ENCODE measurements at regions not wholly inside any gene's neighbourhood (a gene's known extent, or its start where the extent isn't known, plus 50 kb on each side); places are given as distances from the start of the nearest gene placed in this dataset.

DNA sequence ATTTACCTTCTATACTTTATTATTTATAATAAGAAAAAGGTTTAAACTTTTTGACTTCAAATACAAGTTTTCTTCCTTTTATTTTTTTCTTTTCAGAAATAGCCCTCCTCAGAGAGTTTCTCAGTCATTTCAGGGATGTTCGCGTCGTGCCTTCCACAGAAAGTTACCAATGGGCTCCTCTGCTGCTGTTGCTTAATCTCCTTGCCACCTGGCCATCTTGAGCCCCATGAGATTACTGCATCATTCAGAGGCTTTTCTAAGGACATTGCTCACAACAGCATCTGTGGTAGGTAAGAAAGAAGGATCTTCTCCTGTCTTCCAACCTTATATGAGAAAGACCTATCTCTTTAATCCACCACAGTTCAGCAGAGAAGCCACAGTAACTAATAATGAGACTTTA lies 1361.9 kb upstream of the ADGRL3 start:
- Histone ChIP-seq H3F3A (replicated peaks; ENCODE audit: low read depth) (no peaks in the 10 kb centered on the region), H3K4me1 (ENCODE audit: insufficient read depth) (no peaks in the 10 kb centered on the region), H3K36me3 (ENCODE audit: insufficient read depth) (no peaks in the 10 kb centered on the region), H3K79me2 (replicated peaks; ENCODE audit: insufficient read depth) (no peaks in the 10 kb centered on the region), H4K20me1 (replicated peaks; ENCODE audit: insufficient read depth) (no peaks in the 10 kb centered on the region), H3K27me3 (ENCODE audit: insufficient read depth) (no peaks in the 10 kb centered on the region), H3K9me2 (ENCODE audit: insufficient read depth) (no peaks in the 10 kb centered on the region), H3K4me3 (no peak overlapping the region), H3K27ac (ENCODE audit: low read depth) (no peak overlapping the region), H2AFZ (no peak overlapping the region), H3K4me2 (no peak overlapping the region)
- no peak for TF ChIP-seq ZNF114 (CRISPR knock-in tag; IDR thresholded peaks at IDR 0.05)
- TF ChIP-seq POLR2AphosphoS5 (IDR thresholded peaks at IDR 0.05; ENCODE audit: low read depth): no peak
- TF ChIP-seq, protein P1, sequence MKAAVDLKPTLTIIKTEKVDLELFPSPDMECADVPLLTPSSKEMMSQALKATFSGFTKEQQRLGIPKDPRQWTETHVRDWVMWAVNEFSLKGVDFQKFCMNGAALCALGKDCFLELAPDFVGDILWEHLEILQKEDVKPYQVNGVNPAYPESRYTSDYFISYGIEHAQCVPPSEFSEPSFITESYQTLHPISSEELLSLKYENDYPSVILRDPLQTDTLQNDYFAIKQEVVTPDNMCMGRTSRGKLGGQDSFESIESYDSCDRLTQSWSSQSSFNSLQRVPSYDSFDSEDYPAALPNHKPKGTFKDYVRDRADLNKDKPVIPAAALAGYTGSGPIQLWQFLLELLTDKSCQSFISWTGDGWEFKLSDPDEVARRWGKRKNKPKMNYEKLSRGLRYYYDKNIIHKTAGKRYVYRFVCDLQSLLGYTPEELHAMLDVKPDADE (IDR thresholded peaks at IDR 0.05): no peak
- TF ChIP-seq EZH2 (IDR thresholded peaks at IDR 0.05; ENCODE audit: low read depth, unreplicated experiment): no peak
- TF ChIP-seq STAT1 (IDR thresholded peaks at IDR 0.05; ENCODE audit: unreplicated experiment): no peak
- TF ChIP-seq JUNB (IDR thresholded peaks at IDR 0.05; ENCODE audit: unreplicated experiment): no peak
- no peak for TF ChIP-seq NANOG (IDR thresholded peaks at IDR 0.05; ENCODE audit: borderline replicate concordance)
- TF ChIP-seq EZH2phosphoT487 (IDR thresholded peaks at IDR 0.05; ENCODE audit: unreplicated experiment): no peak
- no peak for TF ChIP-seq CTCF (conservative IDR thresholded peaks at IDR 0.05; ENCODE audit: low read depth in 2 of 2)
- no peak for TF ChIP-seq ZNF331 (CRISPR knock-in tag; IDR thresholded peaks at IDR 0.05; ENCODE audit: low read depth)
- TF ChIP-seq, protein P2, sequence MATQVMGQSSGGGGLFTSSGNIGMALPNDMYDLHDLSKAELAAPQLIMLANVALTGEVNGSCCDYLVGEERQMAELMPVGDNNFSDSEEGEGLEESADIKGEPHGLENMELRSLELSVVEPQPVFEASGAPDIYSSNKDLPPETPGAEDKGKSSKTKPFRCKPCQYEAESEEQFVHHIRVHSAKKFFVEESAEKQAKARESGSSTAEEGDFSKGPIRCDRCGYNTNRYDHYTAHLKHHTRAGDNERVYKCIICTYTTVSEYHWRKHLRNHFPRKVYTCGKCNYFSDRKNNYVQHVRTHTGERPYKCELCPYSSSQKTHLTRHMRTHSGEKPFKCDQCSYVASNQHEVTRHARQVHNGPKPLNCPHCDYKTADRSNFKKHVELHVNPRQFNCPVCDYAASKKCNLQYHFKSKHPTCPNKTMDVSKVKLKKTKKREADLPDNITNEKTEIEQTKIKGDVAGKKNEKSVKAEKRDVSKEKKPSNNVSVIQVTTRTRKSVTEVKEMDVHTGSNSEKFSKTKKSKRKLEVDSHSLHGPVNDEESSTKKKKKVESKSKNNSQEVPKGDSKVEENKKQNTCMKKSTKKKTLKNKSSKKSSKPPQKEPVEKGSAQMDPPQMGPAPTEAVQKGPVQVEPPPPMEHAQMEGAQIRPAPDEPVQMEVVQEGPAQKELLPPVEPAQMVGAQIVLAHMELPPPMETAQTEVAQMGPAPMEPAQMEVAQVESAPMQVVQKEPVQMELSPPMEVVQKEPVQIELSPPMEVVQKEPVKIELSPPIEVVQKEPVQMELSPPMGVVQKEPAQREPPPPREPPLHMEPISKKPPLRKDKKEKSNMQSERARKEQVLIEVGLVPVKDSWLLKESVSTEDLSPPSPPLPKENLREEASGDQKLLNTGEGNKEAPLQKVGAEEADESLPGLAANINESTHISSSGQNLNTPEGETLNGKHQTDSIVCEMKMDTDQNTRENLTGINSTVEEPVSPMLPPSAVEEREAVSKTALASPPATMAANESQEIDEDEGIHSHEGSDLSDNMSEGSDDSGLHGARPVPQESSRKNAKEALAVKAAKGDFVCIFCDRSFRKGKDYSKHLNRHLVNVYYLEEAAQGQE (IDR thresholded peaks at IDR 0.05; ENCODE audit: unreplicated experiment): no peak
- TF ChIP-seq CREB1 (CRISPR knock-in tag; IDR thresholded peaks at IDR 0.05; ENCODE audit: low read depth): no peak
- TF ChIP-seq, protein P3, sequence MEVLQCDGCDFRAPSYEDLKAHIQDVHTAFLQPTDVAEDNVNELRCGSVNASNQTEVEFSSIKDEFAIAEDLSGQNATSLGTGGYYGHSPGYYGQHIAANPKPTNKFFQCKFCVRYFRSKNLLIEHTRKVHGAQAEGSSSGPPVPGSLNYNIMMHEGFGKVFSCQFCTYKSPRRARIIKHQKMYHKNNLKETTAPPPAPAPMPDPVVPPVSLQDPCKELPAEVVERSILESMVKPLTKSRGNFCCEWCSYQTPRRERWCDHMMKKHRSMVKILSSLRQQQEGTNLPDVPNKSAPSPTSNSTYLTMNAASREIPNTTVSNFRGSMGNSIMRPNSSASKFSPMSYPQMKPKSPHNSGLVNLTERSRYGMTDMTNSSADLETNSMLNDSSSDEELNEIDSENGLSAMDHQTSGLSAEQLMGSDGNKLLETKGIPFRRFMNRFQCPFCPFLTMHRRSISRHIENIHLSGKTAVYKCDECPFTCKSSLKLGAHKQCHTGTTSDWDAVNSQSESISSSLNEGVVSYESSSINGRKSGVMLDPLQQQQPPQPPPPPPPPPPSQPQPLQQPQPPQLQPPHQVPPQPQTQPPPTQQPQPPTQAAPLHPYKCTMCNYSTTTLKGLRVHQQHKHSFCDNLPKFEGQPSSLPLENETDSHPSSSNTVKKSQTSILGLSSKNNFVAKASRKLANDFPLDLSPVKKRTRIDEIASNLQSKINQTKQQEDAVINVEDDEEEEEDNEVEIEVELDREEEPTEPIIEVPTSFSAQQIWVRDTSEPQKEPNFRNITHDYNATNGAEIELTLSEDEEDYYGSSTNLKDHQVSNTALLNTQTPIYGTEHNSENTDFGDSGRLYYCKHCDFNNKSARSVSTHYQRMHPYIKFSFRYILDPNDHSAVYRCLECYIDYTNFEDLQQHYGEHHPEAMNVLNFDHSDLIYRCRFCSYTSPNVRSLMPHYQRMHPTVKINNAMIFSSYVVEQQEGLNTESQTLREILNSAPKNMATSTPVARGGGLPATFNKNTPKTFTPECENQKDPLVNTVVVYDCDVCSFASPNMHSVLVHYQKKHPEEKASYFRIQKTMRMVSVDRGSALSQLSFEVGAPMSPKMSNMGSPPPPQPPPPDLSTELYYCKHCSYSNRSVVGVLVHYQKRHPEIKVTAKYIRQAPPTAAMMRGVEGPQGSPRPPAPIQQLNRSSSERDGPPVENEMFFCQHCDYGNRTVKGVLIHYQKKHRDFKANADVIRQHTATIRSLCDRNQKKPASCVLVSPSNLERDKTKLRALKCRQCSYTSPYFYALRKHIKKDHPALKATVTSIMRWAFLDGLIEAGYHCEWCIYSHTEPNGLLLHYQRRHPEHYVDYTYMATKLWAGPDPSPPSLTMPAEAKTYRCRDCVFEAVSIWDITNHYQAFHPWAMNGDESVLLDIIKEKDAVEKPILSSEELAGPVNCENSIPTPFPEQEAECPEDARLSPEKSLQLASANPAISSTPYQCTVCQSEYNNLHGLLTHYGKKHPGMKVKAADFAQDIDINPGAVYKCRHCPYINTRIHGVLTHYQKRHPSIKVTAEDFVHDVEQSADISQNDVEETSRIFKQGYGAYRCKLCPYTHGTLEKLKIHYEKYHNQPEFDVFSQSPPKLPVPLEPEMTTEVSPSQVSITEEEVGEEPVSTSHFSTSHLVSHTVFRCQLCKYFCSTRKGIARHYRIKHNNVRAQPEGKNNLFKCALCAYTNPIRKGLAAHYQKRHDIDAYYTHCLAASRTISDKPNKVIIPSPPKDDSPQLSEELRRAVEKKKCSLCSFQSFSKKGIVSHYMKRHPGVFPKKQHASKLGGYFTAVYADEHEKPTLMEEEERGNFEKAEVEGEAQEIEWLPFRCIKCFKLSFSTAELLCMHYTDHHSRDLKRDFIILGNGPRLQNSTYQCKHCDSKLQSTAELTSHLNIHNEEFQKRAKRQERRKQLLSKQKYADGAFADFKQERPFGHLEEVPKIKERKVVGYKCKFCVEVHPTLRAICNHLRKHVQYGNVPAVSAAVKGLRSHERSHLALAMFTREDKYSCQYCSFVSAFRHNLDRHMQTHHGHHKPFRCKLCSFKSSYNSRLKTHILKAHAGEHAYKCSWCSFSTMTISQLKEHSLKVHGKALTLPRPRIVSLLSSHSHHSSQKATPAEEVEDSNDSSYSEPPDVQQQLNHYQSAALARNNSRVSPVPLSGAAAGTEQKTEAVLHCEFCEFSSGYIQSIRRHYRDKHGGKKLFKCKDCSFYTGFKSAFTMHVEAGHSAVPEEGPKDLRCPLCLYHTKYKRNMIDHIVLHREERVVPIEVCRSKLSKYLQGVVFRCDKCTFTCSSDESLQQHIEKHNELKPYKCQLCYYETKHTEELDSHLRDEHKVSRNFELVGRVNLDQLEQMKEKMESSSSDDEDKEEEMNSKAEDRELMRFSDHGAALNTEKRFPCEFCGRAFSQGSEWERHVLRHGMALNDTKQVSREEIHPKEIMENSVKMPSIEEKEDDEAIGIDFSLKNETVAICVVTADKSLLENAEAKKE (CRISPR knock-in tag; IDR thresholded peaks at IDR 0.05): no peak
- H3K4me1 Mint-ChIP-seq: no peaks in the 10 kb centered on the region
- H3K27me3 Mint-ChIP-seq (ENCODE audit: insufficient read depth, low read depth, poor library complexity): no peaks in the 10 kb centered on the region
- no peaks in the 10 kb centered on the region for H3K36me3 Mint-ChIP-seq (ENCODE audit: low read depth)
- no peak overlapping the region for H3K4me3 Mint-ChIP-seq
- no peak overlapping the region for H3K27ac Mint-ChIP-seq
- H3K9me3 Mint-ChIP-seq: no peaks in the 10 kb centered on the region; the same call in 2 of the 3 replicates
- ATAC-seq (no peak), DNase-seq (ENCODE audit: low spot score) (no peak)
